ENCODE measurements at regions not wholly inside any gene's neighbourhood (a gene's known extent, or its start where the extent isn't known, plus 50 kb on each side); places are given as distances from the start of the nearest gene placed in this dataset.

DNA sequence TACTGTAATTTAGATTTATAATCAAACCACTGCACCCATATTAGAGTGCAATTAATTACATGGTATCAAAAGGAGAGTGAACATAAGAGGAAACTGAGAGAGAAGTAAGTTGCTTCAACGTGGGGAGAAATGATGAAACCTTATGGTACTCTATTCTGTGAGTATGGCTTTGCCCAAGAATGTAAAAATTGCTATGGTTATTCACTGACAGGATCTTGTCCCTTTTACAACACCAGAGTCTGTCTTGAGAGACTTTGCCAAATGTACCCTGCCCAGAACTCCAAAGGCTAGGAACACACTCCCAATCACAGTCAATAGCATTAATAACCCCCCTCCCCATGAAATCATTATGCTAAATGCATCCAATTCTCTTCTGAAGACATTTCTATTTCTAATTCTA lies 974.8 kb upstream of the POU3F3 start:
- TF ChIP-seq GATA3 (IDR thresholded peaks at IDR 0.05; ENCODE audit: low read depth, low read length), result no peak
- no peak for TF ChIP-seq GATA2 (IDR thresholded peaks at IDR 0.05; ENCODE audit: low read depth, low read length)
